ENCODE measurements at regions not wholly inside any gene's neighbourhood (a gene's known extent, or its start where the extent isn't known, plus 50 kb on each side); places are given as distances from the start of the nearest gene placed in this dataset.

GRCh38 chr11:24437123-24437522, 59.7 kb upstream of the LUZP2 start:
- ATAC-seq (replicated peaks in 1 of 2): no peak
- Mint-ChIP-seq H3K36me3 (ENCODE audit: insufficient read depth in 2 of 2) (no peaks in the 10 kb centered on the region), H3K9me3 (peaks cover 5 to 7% of the 10 kb centered on the region in 2 donors), H3K4me1 (ENCODE audit: low read depth) (no peaks in the 10 kb centered on the region), H3K4me3 (no peak overlapping the region), H3K27me3 (ENCODE audit: low read depth) (no peaks in the 10 kb centered on the region), H3K27ac (no peak overlapping the region)
- DNase-seq: no peak

Data from activated T-cell treated with anti-CD3 and anti-CD28 coated beads, Interleukin-2, amount 50 U/mL, for 72 hours (primary cell).